ENCODE measurements at regions not wholly inside any gene's neighbourhood (a gene's known extent, or its start where the extent isn't known, plus 50 kb on each side); places are given as distances from the start of the nearest gene placed in this dataset.
"Not testable (repeated sequence)": the region's sequence is repeated elsewhere in the genome, so short reads cannot be mapped to it uniquely, and the experiment has no call there.

GRCh38 chr6:105560611-105561066, 157.8 kb upstream of the PREP start:
- DNase-seq = no peak

- DNase-seq = no peak
These were observed 154.4 kb upstream of the PREP start for GRCh38 chr6:105557291-105557690.

- DNase-seq = no peak
These were observed 150.3 kb upstream of the PREP start for GRCh38 chr6:105553171-105553570.

- DNase-seq = no peak
These were observed 148.2 kb upstream of the PREP start for GRCh38 chr6:105550955-105551620.

- DNase-seq = peak in 1 of 2 experiments; percentile 1
These were observed 143.9 kb upstream of the PREP start for GRCh38 chr6:105546754-105547153.

GRCh38 chr6:105545947-105546731, 143.3 kb upstream of the PREP start:
- DNase-seq = no peak

- no peak for DNase-seq
These were observed 142.5 kb upstream of the PREP start for GRCh38 chr6:105545228-105545920.

- no peak for DNase-seq
These were observed 137.0 kb upstream of the PREP start for GRCh38 chr6:105539911-105540310.

GRCh38 chr6:105537981-105538578, 135.2 kb upstream of the PREP start:
- DNase-seq = no peak

- DNase-seq = no peak
These were observed 134.1 kb upstream of the PREP start for GRCh38 chr6:105536961-105537360.

- no peak for DNase-seq
These were observed 130.4 kb upstream of the PREP start for GRCh38 chr6:105533301-105533700.

GRCh38 chr6:105526225-105526872, 123.5 kb upstream of the PREP start:
- no peak for DNase-seq

- no peak for DNase-seq
These were observed 119.9 kb upstream of the PREP start for GRCh38 chr6:105522626-105523322.

- no peak for DNase-seq
These were observed 117.1 kb upstream of the PREP start for GRCh38 chr6:105519954-105520353.

- DNase-seq = not testable (repeated sequence)
These were observed 116.1 kb upstream of the PREP start for GRCh38 chr6:105518993-105519392.

GRCh38 chr6:105515054-105515453, 112.2 kb upstream of the PREP start:
- DNase-seq = no peak

- no peak for DNase-seq
These were observed 111.4 kb upstream of the PREP start for GRCh38 chr6:105514306-105514705.

GRCh38 chr6:105511639-105512038, 108.8 kb upstream of the PREP start:
- DNase-seq = no peak

- DNase-seq = no peak
These were observed 107.9 kb upstream of the PREP start for GRCh38 chr6:105510746-105511145.

- no peak for DNase-seq
These were observed 106.8 kb upstream of the PREP start for GRCh38 chr6:105509506-105510331.

- DNase-seq = no peak
These were observed 104.9 kb upstream of the PREP start for GRCh38 chr6:105507811-105508210.

Measured in SHP77 (cell line).